NCI-H1092 treated with DMSO at 0.1 percent for 48 hours (cell line): ENCODE measurements at regions not wholly inside any gene's neighbourhood (a gene's known extent, or its start where the extent isn't known, plus 50 kb on each side); places are given as distances from the start of the nearest gene placed in this dataset.
A peak's percentile ranks its signal among the peaks of the same experiment; 100 is the strongest.
"Not testable (repeated sequence)": the region's sequence is repeated elsewhere in the genome, so short reads cannot be mapped to it uniquely, and the experiment has no call there.

Source experiments
- DNase-seq: peaks from one replicate; lab custom pipeline; 2025; lab: John Stamatoyannopoulos, UW

- peak; percentile 2 for DNase-seq
Observed at GRCh38 chr16:17556276-17557052, 85.7 kb upstream of the XYLT1 start.

- DNase-seq = no peak
Observed at GRCh38 chr16:17555176-17555575, 84.4 kb upstream of the XYLT1 start.

GRCh38 chr16:17552351-17552750, 81.6 kb upstream of the XYLT1 start:
- DNase-seq = no peak

- not testable (repeated sequence) for DNase-seq
Observed at GRCh38 chr16:17551682-17552081, 80.9 kb upstream of the XYLT1 start.

GRCh38 chr16:17548825-17549224, 78.1 kb upstream of the XYLT1 start:
- DNase-seq = no peak

- DNase-seq = no peak
Observed at GRCh38 chr16:17544785-17545184, 74.0 kb upstream of the XYLT1 start.

- no peak for DNase-seq
Observed at GRCh38 chr16:17544304-17544703, 73.5 kb upstream of the XYLT1 start.

- DNase-seq = no peak
Observed at GRCh38 chr16:17543073-17543472, 72.3 kb upstream of the XYLT1 start.

- DNase-seq = no peak
Observed at GRCh38 chr16:17541324-17541723, 70.6 kb upstream of the XYLT1 start.

- no peak for DNase-seq
Observed at GRCh38 chr16:17538927-17539326, 68.2 kb upstream of the XYLT1 start.

GRCh38 chr16:17532338-17532995, 61.7 kb upstream of the XYLT1 start:
- DNase-seq = no peak

- no peak for DNase-seq
Observed at GRCh38 chr16:17529982-17530760, 59.4 kb upstream of the XYLT1 start.

GRCh38 chr16:17526956-17527937, 56.5 kb upstream of the XYLT1 start:
- no peak for DNase-seq

GRCh38 chr16:17524656-17525055, 53.9 kb upstream of the XYLT1 start:
- no peak for DNase-seq

GRCh38 chr16:17520561-17520960, 49.8 kb upstream of the XYLT1 start:
- no peak for DNase-seq
